NCI-H1930 (cell line): ENCODE measurements at regions not wholly inside any gene's neighbourhood (a gene's known extent, or its start where the extent isn't known, plus 50 kb on each side); places are given as distances from the start of the nearest gene placed in this dataset.
"Not testable (repeated sequence)": the region's sequence is repeated elsewhere in the genome, so short reads cannot be mapped to it uniquely, and the experiment has no call there.

Experiments
- DNase-seq, 2 experiments: peaks; one replicate each; lab custom pipeline; 2025; lab: John Stamatoyannopoulos, UW

DNA sequence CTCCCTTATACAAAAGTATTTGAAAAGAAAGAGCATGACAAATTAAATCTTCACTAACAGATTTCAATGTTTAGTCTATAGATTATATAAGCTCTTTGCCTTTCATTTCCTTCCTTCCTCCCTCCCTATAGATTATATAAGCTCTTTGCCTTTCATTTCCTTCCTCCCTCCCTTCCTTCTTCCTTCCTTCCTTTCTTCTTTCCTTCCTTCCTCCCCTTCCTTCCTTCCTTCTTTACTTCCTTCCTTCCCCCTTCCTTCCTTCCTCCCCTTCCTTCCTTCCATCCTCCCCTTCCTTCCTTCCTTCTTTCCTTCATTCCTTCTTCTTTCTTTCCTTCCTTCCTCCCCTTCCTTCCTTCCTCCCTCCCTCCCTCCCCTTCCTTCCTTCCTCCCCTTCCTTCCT, 209.8 kb upstream of the CBLB start:
- DNase-seq = no peak

DNA sequence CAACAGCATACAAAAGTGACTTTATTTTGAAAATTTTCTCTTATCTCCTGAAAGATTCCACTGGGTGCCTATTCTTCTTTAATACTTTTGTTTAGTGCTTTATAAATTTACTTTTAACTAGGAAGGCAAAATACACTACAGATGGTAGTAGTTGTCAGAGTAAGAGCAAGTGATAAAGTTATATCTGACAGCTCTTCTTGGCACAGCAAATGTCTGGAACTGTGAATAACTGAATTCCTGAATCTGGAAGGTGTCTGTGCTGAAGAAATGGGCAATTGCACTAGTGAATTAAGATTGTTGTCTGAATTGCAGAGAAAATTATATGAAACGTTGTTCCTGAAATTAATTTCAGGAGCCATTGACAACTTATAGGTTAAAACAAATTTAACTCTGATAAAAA, 213.8 kb upstream of the CBLB start:
- DNase-seq = no peak

DNA sequence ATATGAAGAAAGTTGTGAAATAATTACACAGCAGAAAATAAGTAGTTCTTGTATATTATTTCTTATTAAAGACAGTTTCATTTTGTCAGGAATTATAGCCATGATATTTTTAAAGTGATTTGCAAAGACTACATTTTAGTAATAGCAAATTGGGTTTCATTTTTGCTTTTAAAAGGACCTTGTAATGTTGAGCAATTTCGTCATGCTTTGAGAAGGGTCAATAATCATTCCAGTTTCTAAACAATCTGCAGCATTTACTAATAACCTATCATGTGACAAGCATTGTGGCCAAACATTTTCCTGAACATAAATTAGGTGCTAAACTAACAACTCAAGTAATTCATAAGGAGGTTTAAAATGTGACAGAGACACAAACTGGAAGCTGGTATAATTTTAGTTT, 214.4 kb upstream of the CBLB start:
- no peak for DNase-seq

DNA sequence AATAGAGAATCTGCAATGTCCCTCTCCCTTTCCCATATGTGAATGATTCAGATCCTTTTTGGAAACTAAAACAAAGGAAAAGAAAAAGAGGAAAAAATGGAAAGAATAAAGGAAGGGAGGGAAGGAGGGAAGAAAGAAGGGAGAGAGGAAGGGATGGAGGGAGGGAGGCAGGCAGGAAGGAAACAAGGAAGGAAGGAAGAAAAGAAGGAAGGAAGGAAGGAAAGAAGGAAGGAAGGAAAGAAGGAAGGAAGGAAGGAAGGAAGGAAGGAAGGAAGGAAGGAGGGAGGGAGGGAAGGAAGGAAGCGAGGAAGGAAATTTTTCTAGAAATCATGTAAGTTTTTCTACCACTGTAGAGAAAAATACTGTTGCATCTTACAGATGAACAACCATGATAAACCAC, 215.0 kb upstream of the CBLB start:
- DNase-seq = no peak

DNA sequence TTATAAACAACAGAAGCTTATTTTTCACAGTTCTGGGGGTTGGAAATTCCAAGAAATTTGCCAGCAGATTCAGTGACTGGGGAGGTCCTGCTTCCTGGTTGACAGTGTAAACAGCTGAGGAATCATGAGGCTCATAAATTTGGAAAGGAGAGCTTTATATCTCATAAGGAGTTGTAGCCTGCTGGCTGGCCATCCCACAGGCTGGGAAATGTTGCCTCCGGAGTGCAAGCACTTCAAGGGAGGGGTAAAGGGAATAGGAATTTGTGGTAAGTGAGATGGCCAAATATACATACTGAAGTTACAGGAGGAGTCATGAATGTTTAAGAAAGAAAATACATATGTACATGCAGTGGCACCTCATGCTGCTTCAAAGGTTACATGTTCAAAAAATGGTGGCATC, 217.2 kb upstream of the CBLB start:
- DNase-seq = no peak

- no peak for DNase-seq
Measured at GRCh38 chr3:106086636-106087035, 217.8 kb upstream of the CBLB start.

GRCh38 chr3:106088304-106088703, 219.5 kb upstream of the CBLB start:
- no peak for DNase-seq

DNA sequence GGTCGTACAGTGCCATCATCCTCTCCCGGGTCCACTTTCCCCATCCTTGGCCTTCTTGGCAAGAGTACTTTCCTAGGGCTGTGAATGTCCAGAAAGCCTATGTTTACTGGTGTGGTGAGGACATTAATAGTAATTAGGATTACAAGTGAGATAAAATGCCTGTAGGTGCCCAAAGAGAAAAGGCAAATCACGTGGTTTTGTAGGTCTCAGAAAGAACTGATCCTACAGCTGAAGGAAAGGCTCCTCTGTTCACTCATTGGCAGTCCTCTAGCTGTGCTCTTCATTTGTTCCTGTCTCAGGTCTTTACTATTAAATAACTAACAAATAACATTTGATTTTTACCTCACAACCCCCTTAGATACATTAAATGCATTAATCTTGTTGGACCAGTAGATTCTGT, 220.1 kb upstream of the CBLB start:
- no peak for DNase-seq

DNA sequence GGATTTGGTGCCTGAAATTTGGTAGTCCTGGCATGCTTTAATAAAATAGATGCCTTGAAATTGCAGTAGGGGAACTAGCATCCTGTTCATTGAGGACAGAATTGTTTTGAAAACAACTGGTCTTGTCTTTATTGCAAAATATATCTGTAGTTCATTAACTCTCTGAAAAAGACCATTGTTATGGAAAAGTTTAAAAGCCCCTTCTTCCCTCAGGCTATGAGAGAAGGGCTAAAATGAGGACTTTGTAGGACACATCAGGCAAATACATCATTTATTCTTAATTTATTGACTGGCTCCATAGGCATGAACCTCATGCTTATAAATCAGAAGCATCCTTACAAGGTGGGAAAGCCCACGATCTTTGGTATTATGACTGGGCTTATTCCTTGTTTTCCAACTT, 221.0 kb upstream of the CBLB start:
- no peak for DNase-seq

DNA sequence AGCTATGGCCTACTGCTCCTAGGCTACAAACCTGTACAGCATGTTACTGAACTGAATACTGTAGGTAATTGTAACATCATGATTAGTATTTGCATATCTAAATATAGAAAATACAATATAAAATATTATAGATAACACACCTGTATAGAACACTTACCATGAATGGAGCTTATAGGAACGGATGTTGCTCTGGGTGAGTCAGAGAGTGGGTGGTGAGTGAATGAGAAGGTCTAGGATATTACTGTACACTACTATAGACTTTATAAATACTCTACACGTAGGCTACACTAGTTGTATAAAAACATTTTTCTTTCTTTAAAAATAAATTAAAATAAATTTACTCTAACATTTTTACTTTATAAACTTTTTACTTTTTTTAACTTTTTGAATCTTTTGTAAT, 224.0 kb upstream of the CBLB start:
- no peak for DNase-seq

GRCh38 chr3:106093616-106094015, 224.8 kb upstream of the CBLB start:
- DNase-seq = no peak

- DNase-seq = no peak
Measured at GRCh38 chr3:106097817-106098435, 229.1 kb upstream of the CBLB start.

GRCh38 chr3:106103383-106103782, 234.6 kb upstream of the CBLB start:
- no peak for DNase-seq

- DNase-seq = no peak
Measured at GRCh38 chr3:106104078-106104477, 235.3 kb upstream of the CBLB start.

DNA sequence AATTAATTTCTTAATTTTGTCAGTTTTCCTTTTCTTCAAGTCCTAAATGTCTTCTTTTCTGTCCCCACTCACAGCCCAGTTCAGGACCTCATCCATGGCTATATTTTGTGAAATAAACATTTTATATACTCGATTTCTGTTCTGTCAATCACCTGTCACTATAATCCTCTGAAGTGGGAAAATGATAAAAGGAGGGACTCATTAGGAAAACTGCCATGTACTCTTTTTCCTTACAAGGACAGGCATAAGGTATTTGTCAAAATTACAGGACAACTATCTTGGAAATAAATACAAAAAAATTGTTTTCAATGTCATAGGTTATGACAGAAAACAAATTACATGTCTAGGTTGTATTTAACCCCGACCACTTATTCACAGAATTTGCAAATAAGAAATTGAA, 240.1 kb upstream of the CBLB start:
- DNase-seq = no peak

DNA sequence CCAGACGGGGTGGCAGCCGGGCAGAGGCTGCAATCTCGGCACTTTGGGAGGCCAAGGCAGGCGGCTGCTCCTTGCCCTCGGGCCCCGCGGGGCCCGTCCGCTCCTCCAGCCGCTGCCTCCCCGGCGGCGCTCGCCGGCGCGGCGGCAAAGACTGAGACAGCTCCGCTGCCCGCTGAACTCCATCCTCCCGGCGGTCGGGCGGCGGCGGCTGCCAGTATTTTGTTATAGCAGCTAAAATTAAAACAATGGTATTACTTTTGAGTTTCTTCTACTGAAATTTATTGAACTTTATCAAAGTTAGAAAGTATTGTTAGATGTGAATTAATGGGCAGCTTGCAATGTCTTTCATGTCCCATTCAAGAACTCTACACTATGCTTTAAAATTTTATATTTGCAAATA, 243.7 kb upstream of the CBLB start:
- not testable (repeated sequence) for DNase-seq

GRCh38 chr3:106113747-106114146, 244.9 kb upstream of the CBLB start:
- DNase-seq = no peak

DNA sequence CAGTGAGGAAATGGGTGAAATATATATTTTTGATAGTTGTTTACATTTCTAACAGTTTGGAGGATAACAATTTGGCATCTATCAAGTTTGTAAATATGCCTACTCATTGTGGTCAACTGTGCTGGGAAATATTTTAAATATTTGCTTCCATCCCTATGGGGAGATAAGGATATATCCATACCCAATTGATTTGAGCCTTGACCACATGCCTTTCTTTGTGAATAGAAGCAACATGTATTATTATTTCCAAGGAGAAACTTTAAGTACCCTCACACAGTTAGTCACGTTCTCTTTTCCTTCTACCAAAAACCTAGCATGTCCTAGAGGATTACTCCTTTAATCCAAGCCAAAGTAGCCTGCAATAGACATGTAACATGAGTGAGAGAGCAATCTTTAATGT, 245.4 kb upstream of the CBLB start:
- DNase-seq = no peak

- no peak for DNase-seq
Measured at GRCh38 chr3:106114848-106115247, 246.0 kb upstream of the CBLB start.

DNA sequence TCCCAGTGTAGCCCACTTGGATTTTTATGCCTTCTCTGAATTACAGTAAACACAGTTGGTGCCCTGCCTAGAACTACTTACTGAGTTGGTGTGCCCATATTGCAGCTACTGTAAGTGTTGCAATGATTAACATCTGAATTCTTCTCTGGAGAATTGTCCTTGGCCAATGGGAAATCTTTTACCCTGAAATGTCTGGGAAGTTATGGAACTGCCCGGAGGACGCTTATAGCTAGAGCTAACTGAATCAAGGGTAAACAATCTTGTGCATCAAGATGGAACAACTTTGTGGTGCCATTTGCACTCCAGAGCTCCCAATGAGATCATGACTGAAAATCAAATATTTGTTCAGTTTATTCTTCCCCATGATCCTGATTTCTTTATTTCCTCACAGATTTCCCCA, 246.7 kb upstream of the CBLB start:
- no peak for DNase-seq

DNA sequence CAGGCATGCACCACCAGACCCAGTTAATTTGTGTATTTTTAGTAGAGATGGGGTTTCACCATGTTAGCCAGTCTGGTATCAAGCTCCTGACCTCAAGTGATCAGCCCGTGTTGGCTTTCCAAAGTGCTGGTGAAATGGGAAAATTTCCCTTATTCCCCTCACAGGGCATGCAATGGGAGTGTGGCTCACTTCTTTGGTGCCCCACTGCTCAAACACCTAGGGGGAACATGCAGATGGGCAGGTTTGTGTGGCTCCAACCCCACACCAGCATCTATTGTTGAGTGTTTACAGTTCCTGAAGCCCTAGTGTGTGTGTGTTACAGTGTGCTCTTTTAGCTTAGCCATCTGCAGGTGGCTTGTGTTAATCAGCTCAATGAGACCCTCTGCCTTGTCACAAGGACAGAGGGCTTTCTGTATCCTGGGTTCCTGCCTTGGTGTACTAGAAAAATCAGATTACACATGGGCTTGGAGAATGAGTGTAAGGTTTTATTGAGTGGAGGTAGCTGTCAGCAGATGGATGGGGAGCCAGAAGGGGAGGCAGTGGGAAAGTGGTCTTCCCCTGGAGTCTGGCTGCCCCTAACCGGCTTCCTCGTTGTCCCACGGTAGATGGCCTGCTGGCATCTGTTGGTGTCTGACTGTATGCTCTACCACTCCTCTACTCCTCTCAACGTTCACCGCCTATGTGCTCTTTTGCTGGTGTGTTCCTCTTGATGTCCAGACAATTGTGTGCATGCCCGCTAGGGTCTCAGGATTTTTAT, 248.1 kb upstream of the CBLB start:
- DNase-seq = no peak

DNA sequence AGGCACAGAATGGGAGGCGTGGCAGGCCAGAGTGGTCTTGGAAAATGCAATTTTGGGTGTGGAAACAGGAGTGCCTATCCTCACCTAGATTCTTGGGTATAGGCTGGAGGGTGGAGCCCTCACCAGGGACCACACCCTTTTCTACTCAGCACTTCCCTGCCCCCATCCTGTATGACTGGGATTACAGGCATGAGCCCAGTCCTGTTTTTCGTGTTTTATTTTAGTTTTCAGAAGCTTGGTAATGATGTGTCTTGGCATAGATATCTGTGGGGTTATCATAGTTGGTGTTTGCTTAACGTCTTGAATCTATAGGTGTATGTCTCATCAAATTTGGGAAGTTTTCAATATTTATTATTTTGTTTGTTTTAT, 248.7 kb upstream of the CBLB start:
- no peak for DNase-seq

DNA sequence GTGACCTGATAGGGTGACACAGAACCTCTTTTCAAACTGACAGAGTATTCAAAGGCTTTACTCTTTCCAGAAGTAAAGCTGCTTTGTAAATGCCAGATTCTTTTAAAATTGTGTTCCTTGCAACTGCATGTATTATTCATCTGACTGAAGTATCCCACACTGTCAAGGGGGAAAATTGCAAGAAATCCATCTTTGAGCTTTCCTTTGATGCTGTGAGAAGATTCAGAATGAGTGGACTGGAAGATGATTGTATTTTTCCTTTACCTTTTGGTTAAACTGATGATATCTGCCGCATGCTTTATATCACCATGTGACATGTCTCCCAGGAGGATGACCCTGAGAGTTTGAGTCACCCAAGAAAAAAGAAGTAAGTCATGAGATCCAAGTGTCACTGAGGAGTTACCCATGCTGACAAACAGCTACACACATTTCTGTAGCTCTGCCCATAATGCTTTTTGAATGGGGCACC, 250.8 kb upstream of the CBLB start:
- DNase-seq = no peak

DNA sequence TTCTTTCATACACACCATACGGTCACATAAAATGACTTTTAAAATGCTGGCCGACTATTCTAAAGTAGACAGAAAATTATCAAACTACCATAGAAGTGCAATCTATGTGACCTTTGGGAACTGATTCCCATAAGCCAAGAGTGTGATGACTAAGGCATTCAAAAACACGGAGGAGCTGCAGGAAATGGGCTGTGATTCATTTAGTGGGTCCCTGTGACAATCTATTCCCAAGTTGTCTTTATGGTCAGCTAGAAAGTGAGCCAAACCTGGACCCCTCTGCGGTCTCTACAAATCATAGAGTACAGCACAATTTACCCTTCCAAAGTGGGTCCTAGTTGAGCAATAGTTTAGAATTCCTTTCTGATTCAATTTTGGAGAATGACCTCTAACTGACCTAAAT, 251.5 kb upstream of the CBLB start:
- no peak for DNase-seq
